ENCODE measurements at regions not wholly inside any gene's neighbourhood (a gene's known extent, or its start where the extent isn't known, plus 50 kb on each side); places are given as distances from the start of the nearest gene placed in this dataset.

- TF ChIP-seq ZNF281 (CRISPR knock-in tag; IDR thresholded peaks at IDR 0.05; ENCODE audit: borderline replicate concordance) (peak; percentile 56; the same call in 1 of the 2 replicates), ZFX (CRISPR knock-in tag; IDR thresholded peaks at IDR 0.05; ENCODE audit: low read depth) (peak; percentile 45; the same call in 1 of the 2 replicates), ZSCAN31 (CRISPR knock-in tag; IDR thresholded peaks at IDR 0.05; ENCODE audit: low read depth) (0 out of 2 replicates have a peak, but pooled peaks have one; percentile 21), STAT6 (CRISPR knock-in tag; IDR thresholded peaks at IDR 0.05; ENCODE audit: borderline replicate concordance) (no peak), MIXL1 (CRISPR knock-in tag; IDR thresholded peaks at IDR 0.05) (peak; percentile 58; the same call in 1 of the 2 replicates), FOXO1 (CRISPR knock-in tag; IDR thresholded peaks at IDR 0.05) (peak; percentile 76), CEBPB (IDR thresholded peaks at IDR 0.05; ENCODE audit: borderline replicate concordance, low read depth, low read length) (peak; percentile 80), HNRNPLL (IDR thresholded peaks at IDR 0.05; ENCODE audit: low read depth, low read length, poor library complexity, severe bottlenecking) (no peak), ATF4 (CRISPR knock-in tag; IDR thresholded peaks at IDR 0.05) (peak in 1 of 2 experiments; percentile 99; a peak in 2 of 4 replicates), ZNF543 (CRISPR knock-in tag; IDR thresholded peaks at IDR 0.05) (0 out of 2 replicates have a peak, but pooled peaks have one; percentile 72), FLYWCH1 (CRISPR knock-in tag; IDR thresholded peaks at IDR 0.05) (no peak), ZNF850 (CRISPR knock-in tag; conservative IDR thresholded peaks at IDR 0.05) (0 out of 2 replicates have a peak, but pooled peaks have one; percentile 37), ZNF576 (CRISPR knock-in tag; IDR thresholded peaks at IDR 0.05) (no peak), NRL (CRISPR knock-in tag; IDR thresholded peaks at IDR 0.05; ENCODE audit: borderline replicate concordance) (0 out of 2 replicates have a peak, but pooled peaks have one; percentile 31), PITX1 (CRISPR knock-in tag; IDR thresholded peaks at IDR 0.05) (0 out of 2 replicates have a peak, but pooled peaks have one; percentile 42), ZNF556 (CRISPR knock-in tag; IDR thresholded peaks at IDR 0.05; ENCODE audit: borderline replicate concordance) (no peak), THAP9 (CRISPR knock-in tag; IDR thresholded peaks at IDR 0.05; ENCODE audit: borderline replicate concordance) (peak; percentile 41; the same call in 1 of the 2 replicates), ZSCAN30 (CRISPR knock-in tag; IDR thresholded peaks at IDR 0.05) (no peak)
These were observed 208.3 kb upstream of the JADE1 start (continued) for GRCh38 chr4:128600996-128601871.

Data from HepG2 (cell line).